ACHN (cell line): ENCODE measurements at regions not wholly inside any gene's neighbourhood (a gene's known extent, or its start where the extent isn't known, plus 50 kb on each side); places are given as distances from the start of the nearest gene placed in this dataset.

ENCODE experiments used
- DNase-seq: peaks from one replicate; pipeline ENCODE4 v3.0.0-alpha.2; 2015
- in situ Hi-C: cut with HindIII; loops from 2 replicates; pipeline ENCODE4 v1.10.0; 2017; ENCODE audit warnings: low sequenced_read_pairs, low pct_ligation_motif_present, low pct_unique_long_range_greater_than_20kb

- in situ Hi-C loops: no loop called here
- no peak for DNase-seq
Observed at GRCh38 chr13:53198017-53198416, 169.4 kb downstream of the OLFM4 start.

- in situ Hi-C loops: no loop called here
- no peak for DNase-seq
Observed at GRCh38 chr13:53198736-53199135, 170.1 kb downstream of the OLFM4 start.

- DNase-seq: no peak
- in situ Hi-C loops: no loop called here
Observed at GRCh38 chr13:53200075-53200474, 171.5 kb downstream of the OLFM4 start.

- in situ Hi-C loops: no loop called here
- DNase-seq: no peak
Observed at GRCh38 chr13:53200498-53201453, 172.2 kb downstream of the OLFM4 start.

- no peak for DNase-seq
- in situ Hi-C loops: no loop called here
Observed at GRCh38 chr13:53201454-53202225, 173.0 kb downstream of the OLFM4 start.

GRCh38 chr13:53204598-53204997 lies 176.0 kb downstream of the OLFM4 start:
- in situ Hi-C loops: no loop called here
- DNase-seq: no peak

GRCh38 chr13:53206455-53206854 lies 177.8 kb downstream of the OLFM4 start:
- in situ Hi-C loops: no loop called here
- peak; percentile 18 for DNase-seq

GRCh38 chr13:53207556-53207955 lies 178.9 kb downstream of the OLFM4 start:
- DNase-seq: no peak
- in situ Hi-C loops: no loop called here

GRCh38 chr13:53214433-53214832 lies 185.8 kb downstream of the OLFM4 start:
- no peak for DNase-seq
- in situ Hi-C loops: no loop called here

- in situ Hi-C loops: no loop called here
Observed at GRCh38 chr13:53215563-53215962, 186.9 kb downstream of the OLFM4 start.

GRCh38 chr13:53216773-53217172 lies 188.2 kb downstream of the OLFM4 start:
- DNase-seq: no peak
- in situ Hi-C loops: no loop called here

More at GRCh38 chr13:53215563-53215962, 186.9 kb downstream of the OLFM4 start:
- DNase-seq: no peak

GRCh38 chr13:53217194-53217593 lies 188.6 kb downstream of the OLFM4 start:
- in situ Hi-C loops: no loop called here
- DNase-seq: no peak

- in situ Hi-C loops: no loop called here
- no peak for DNase-seq
Observed at GRCh38 chr13:53220038-53220437, 191.4 kb downstream of the OLFM4 start.

GRCh38 chr13:53237696-53238095 lies 209.1 kb downstream of the OLFM4 start:
- no peak for DNase-seq
- in situ Hi-C loops: no loop called here

GRCh38 chr13:53238261-53238660 lies 209.6 kb downstream of the OLFM4 start:
- in situ Hi-C loops: no loop called here
- no peak for DNase-seq

GRCh38 chr13:53240401-53241025 lies 211.9 kb downstream of the OLFM4 start:
- no peak for DNase-seq
- in situ Hi-C loops: no loop called here

- no peak for DNase-seq
- in situ Hi-C loops: no loop called here
Observed at GRCh38 chr13:53241891-53242348, 213.3 kb downstream of the OLFM4 start.

GRCh38 chr13:53249236-53249635 lies 220.6 kb downstream of the OLFM4 start:
- in situ Hi-C loops: no loop called here
- DNase-seq: no peak

- DNase-seq: peak; percentile 79
- in situ Hi-C loops: no loop called here
Observed at GRCh38 chr13:53250272-53250875, 221.8 kb downstream of the OLFM4 start.
